Cardiac muscle cell (in vitro differentiated cells and primary cell): ENCODE measurements at regions not wholly inside any gene's neighbourhood (a gene's known extent, or its start where the extent isn't known, plus 50 kb on each side); places are given as distances from the start of the nearest gene placed in this dataset.
"Not testable (repeated sequence)": the region's sequence is repeated elsewhere in the genome, so short reads cannot be mapped to it uniquely, and the experiment has no call there.

Source experiments
- DNase-seq, 2 donors: peaks; one replicate each; pipeline versions ENCODE4 v3.0.0 to v3.0.0-alpha.2; 2010 to 2017; ENCODE audit warnings: low read depth in 1 of 2, low spot score in 1 of 2
- H3K27ac ChIP-seq: fragments of 200-600 bp; sonication (generic); 2 replicates; pipeline ENCODE4 v1.5.1; 2016
- H3K27me3 ChIP-seq: fragments of 200-600 bp; sonication (generic); 2 replicates; pipeline ENCODE4 v1.6.0; 2016; ENCODE audit warnings: control low read depth
- H3K36me3 ChIP-seq: fragments of 200-600 bp; sonication (generic); 2 replicates; pipeline ENCODE4 v1.5.1; 2016; ENCODE audit warnings: control low read depth
- H3K4me1 ChIP-seq: fragments of 200-600 bp; sonication (generic); 2 replicates; pipeline ENCODE4 v1.8.1; 2017; ENCODE audit warnings: low read depth, mild to moderate bottlenecking, mixed run types
- H3K4me3 ChIP-seq: fragments of 200-600 bp; sonication (generic); 2 replicates; pipeline ENCODE4 v1.5.1; 2016; ENCODE audit warnings: mild to moderate bottlenecking
- H3K9me3 ChIP-seq: fragments of 200-600 bp; sonication (generic); 2 replicates; pipeline ENCODE4 v1.5.1; 2017; ENCODE audit warnings: low read depth, mild to moderate bottlenecking, control low read depth
- TF ChIP-seq, protein P1 (sequence below): IDR thresholded peaks from 2 replicates; pipeline ENCODE4 v1.5.1; 2012; ENCODE audit warnings: low read depth, mild to moderate bottlenecking, low read length

DNA sequence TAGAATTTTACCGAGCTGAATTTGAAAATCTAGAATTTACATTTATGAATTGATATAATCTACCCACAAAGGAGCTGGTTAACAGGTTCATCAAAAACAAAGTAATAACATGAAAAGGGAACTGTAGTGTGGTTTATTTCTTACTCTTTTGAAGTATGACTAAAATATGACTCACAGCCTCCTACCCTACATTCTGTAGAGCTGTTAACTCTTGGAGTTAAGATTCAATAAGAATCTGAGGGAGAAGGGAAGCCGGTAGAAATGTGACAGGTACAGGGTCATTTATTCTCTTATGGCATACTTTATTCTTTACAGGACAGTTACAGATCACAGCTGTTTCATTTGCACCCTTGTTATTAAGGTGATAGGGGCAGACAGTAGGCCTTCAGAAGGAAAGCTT is 132.2 kb upstream of the FAM47B start:
- Histone ChIP-seq H3K4me3 (no peak overlapping the region), H3K4me1 (peaks cover 8% of the 10 kb centered on the region), H3K27me3 (no peaks in the 10 kb centered on the region), H3K36me3 (no peaks in the 10 kb centered on the region), H3K27ac (no peak overlapping the region), H3K9me3 (no peaks in the 10 kb centered on the region)
- DNase-seq, result peak in 1 of 2 donors; percentile 16
- TF ChIP-seq, protein P1, sequence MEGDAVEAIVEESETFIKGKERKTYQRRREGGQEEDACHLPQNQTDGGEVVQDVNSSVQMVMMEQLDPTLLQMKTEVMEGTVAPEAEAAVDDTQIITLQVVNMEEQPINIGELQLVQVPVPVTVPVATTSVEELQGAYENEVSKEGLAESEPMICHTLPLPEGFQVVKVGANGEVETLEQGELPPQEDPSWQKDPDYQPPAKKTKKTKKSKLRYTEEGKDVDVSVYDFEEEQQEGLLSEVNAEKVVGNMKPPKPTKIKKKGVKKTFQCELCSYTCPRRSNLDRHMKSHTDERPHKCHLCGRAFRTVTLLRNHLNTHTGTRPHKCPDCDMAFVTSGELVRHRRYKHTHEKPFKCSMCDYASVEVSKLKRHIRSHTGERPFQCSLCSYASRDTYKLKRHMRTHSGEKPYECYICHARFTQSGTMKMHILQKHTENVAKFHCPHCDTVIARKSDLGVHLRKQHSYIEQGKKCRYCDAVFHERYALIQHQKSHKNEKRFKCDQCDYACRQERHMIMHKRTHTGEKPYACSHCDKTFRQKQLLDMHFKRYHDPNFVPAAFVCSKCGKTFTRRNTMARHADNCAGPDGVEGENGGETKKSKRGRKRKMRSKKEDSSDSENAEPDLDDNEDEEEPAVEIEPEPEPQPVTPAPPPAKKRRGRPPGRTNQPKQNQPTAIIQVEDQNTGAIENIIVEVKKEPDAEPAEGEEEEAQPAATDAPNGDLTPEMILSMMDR, result no peak

DNA sequence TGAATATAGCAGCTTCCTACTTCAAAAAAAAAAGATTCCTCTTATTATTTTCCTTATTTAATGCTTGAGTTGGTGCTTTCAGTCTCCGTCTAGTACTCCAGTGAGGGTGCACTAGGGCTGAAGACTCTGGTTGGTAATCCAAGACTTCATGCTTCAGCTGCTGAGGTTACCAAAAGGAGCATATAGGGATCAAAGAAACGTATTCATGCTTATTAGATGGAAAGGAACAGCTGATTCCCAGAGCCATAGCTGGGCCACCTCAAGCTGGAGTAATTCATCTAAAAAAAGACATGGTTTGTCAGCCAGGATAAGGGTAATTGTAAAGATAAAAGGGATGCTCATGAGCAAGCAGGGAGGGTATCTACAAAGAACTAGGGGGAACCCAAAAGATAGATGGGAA is 131.7 kb upstream of the FAM47B start:
- H3K4me1 ChIP-seq, result peaks cover 8% of the 10 kb centered on the region
- H3K27ac ChIP-seq, result no peak overlapping the region
- DNase-seq, result no peak
- no peaks in the 10 kb centered on the region for H3K27me3 ChIP-seq
- H3K9me3 ChIP-seq, result no peaks in the 10 kb centered on the region
- no peaks in the 10 kb centered on the region for H3K36me3 ChIP-seq
- H3K4me3 ChIP-seq, result no peak overlapping the region
- TF ChIP-seq, protein P1, result no peak

- Histone ChIP-seq H3K36me3 (no peaks in the 10 kb centered on the region), H3K4me3 (no peak overlapping the region), H3K27me3 (no peaks in the 10 kb centered on the region), H3K9me3 (no peaks in the 10 kb centered on the region), H3K27ac (peak overlapping the region; percentile 7), H3K4me1 (peaks cover 8% of the 10 kb centered on the region)
- TF ChIP-seq, protein P1, result no peak
- no peak for DNase-seq
These were observed 129.0 kb upstream of the FAM47B start for GRCh38 chrX:34813618-34814017.

GRCh38 chrX:34826964-34827363 is 115.6 kb upstream of the FAM47B start:
- H3K36me3 ChIP-seq, result no peaks in the 10 kb centered on the region
- H3K4me3 ChIP-seq, result no peak overlapping the region
- H3K9me3 ChIP-seq, result no peaks in the 10 kb centered on the region

DNA sequence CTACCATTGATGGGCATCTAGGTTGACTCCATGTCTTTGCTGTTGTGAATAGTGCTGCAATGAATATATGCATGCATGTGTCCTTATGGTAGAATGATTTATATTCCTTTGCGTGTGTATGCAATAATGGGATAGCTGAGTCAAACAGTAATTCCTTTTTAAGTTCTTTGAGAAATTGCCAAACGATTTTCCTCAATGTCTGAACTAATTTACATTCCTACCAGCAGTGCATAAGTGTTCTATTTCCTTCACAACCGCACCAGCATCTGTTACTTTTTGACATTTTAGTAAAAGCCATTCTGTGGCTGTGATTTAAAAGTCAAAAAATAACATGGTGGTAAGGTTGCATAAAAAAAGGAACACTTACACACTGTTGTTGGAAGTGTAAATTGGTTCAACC is 103.1 kb upstream of the FAM47B start:
- no peaks in the 10 kb centered on the region for H3K9me3 ChIP-seq
- H3K27me3 ChIP-seq, result no peaks in the 10 kb centered on the region
- no peak for DNase-seq
- no peaks in the 10 kb centered on the region for H3K4me1 ChIP-seq
- no peaks in the 10 kb centered on the region for H3K36me3 ChIP-seq
- TF ChIP-seq, protein P1, result no peak
- no peak overlapping the region for H3K27ac ChIP-seq
- H3K4me3 ChIP-seq, result no peak overlapping the region

More at GRCh38 chrX:34826964-34827363, 115.6 kb upstream of the FAM47B start:
- no peak for DNase-seq
- Histone ChIP-seq H3K27me3 (no peaks in the 10 kb centered on the region), H3K27ac (no peak overlapping the region), H3K4me1 (no peaks in the 10 kb centered on the region)
- TF ChIP-seq, protein P1, result no peak

DNA sequence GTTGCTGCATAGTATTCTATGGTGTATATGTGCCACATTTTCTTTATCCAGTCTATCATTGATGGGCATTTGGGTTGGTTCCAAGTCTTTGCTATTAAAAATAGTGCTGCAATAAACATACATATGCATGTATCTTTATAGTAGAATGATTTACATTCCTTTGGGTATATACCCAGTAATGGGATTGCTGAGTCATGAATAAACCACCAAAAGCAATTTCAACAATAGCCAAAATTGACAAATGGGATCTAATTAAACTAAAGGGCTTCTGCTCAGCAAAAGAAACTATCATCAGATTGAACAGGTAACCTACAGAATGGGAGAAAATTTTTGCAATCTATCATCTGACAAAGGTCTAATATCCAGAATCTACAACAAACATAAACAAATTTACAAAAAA is 101.4 kb upstream of the FAM47B start:
- H3K27ac ChIP-seq, H3K36me3 ChIP-seq, H3K27me3 ChIP-seq, DNase-seq, H3K4me3 ChIP-seq, H3K9me3 ChIP-seq, H3K4me1 ChIP-seq: not testable (repeated sequence)
